Cerebellar nuclear complex (tissue), 1 donor: ENCODE measurements at regions not wholly inside any gene's neighbourhood (a gene's known extent, or its start where the extent isn't known, plus 50 kb on each side); places are given as distances from the start of the nearest gene placed in this dataset.
"Not testable (repeated sequence)": the region's sequence is repeated elsewhere in the genome, so short reads cannot be mapped to it uniquely, and the experiment has no call there.

Experiments used
- DNase-seq, 2 experiments: peaks; one replicate each; lab custom pipeline; 2025; lab: John Stamatoyannopoulos, UW

- no peak for DNase-seq
Measured at GRCh38 chr6:71199736-71200135, 88.9 kb upstream of the OGFRL1 start.

- DNase-seq = no peak
Measured at GRCh38 chr6:71203206-71203605, 85.4 kb upstream of the OGFRL1 start.

GRCh38 chr6:71204741-71205140 lies 83.9 kb upstream of the OGFRL1 start:
- no peak for DNase-seq

GRCh38 chr6:71205336-71205956 lies 83.2 kb upstream of the OGFRL1 start:
- DNase-seq = no peak

GRCh38 chr6:71206089-71206488 lies 82.5 kb upstream of the OGFRL1 start:
- no peak for DNase-seq

- DNase-seq = peak in 1 of 2 experiments; percentile 41
Measured at GRCh38 chr6:71209206-71209605, 79.4 kb upstream of the OGFRL1 start.

- peak in 1 of 2 experiments; percentile 15 for DNase-seq
Measured at GRCh38 chr6:71209626-71210025, 79.0 kb upstream of the OGFRL1 start.

- no peak for DNase-seq
Measured at GRCh38 chr6:71211799-71212198, 76.8 kb upstream of the OGFRL1 start.

GRCh38 chr6:71220466-71220865 lies 68.1 kb upstream of the OGFRL1 start:
- DNase-seq = no peak

- no peak for DNase-seq
Measured at GRCh38 chr6:71222671-71223070, 65.9 kb upstream of the OGFRL1 start.

GRCh38 chr6:71224011-71224410 lies 64.6 kb upstream of the OGFRL1 start:
- no peak for DNase-seq

- DNase-seq = peak; percentile 6 to 81
Measured at GRCh38 chr6:71226151-71226550, 62.5 kb upstream of the OGFRL1 start.

GRCh38 chr6:71228461-71229041 lies 60.1 kb upstream of the OGFRL1 start:
- no peak for DNase-seq

GRCh38 chr6:71229477-71229876 lies 59.1 kb upstream of the OGFRL1 start:
- no peak for DNase-seq

GRCh38 chr6:71232890-71233289 lies 55.7 kb upstream of the OGFRL1 start:
- DNase-seq = not testable (repeated sequence)

GRCh38 chr6:71236926-71237434 lies 51.6 kb upstream of the OGFRL1 start:
- DNase-seq = peak in 1 of 2 experiments; percentile 2

GRCh38 chr6:71238351-71238750 lies 50.3 kb upstream of the OGFRL1 start:
- DNase-seq = no peak
